ENCODE measurements at regions not wholly inside any gene's neighbourhood (a gene's known extent, or its start where the extent isn't known, plus 50 kb on each side); places are given as distances from the start of the nearest gene placed in this dataset.

DNA sequence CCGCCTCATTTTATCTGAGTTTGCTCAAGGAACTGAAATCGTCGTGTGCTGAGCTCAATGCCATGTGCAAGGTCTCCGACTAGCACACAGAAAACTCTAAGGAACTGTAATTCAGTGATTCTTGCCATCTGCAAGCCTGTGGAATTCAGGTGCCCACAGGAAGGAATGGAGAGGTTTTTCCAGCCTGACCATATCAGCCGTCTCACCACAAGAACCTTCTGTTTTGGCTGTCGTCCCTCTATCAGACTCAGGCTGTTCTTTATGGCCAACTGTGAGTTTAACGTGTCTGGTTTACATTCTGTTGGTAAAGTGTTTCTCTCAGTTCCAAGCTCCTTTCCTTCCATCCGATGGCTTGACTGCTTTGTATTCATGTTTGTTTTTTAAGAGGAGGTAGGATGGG is 293.5 kb downstream of the SPRY2 start:
- no peak for DNase-seq (ENCODE audit: extremely low spot score)
- TF ChIP-seq ELF4 (IDR thresholded peaks at IDR 0.05) (no peak), SUZ12 (IDR thresholded peaks at IDR 0.05) (no peak), TARDBP (IDR thresholded peaks at IDR 0.05) (no peak), NFRKB (IDR thresholded peaks at IDR 0.05) (no peak), FOXA1 (IDR thresholded peaks at IDR 0.05) (no peak), PKNOX1 (IDR thresholded peaks at IDR 0.05) (no peak), L3MBTL2 (conservative IDR thresholded peaks at IDR 0.05) (no peak), BHLHE40 (IDR thresholded peaks at IDR 0.05; ENCODE audit: borderline replicate concordance) (no peak), ARNT (IDR thresholded peaks at IDR 0.05) (no peak), CTBP1 (IDR thresholded peaks at IDR 0.05; ENCODE audit: borderline replicate concordance) (no peak), LEF1 (IDR thresholded peaks at IDR 0.05; ENCODE audit: borderline replicate concordance) (no peak)
- ChIA-PET POLR2A (no interaction called here), CTCF (interaction anchor here (0.6 to 0.9 kb wide), 2 partner anchors 8 to 293 kb away, joined by 3 to 4 read pairs; no protein-coding TSS in a partner anchor)

DNA sequence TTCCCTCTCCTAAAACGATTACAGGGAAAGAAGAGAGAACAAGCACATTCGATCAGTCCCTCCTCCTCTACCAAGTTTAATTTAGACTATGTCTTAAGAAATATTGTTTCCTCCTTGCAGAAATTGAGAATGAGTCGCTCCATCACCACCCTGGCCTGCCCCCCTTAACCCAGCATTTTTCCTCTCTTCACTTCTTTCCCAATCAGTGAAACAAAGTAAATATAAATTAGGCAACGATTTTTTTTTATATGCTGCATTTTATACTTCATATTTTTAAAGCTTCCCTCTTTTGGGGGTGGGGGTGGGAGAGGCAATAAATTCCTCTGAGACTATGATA is 300.0 kb downstream of the SPRY2 start:
- no peak for DNase-seq (ENCODE audit: extremely low spot score)
- POLR2A ChIA-PET: interaction anchor here (0.6 kb wide), 1 partner anchor 92 kb away, joined by 3 read pairs; no protein-coding TSS in a partner anchor
- TF ChIP-seq FOXM1 (IDR thresholded peaks at IDR 0.05; ENCODE audit: borderline replicate concordance): no peak
- no peak for TF ChIP-seq PKNOX1 (IDR thresholded peaks at IDR 0.05)
- TF ChIP-seq NFRKB (IDR thresholded peaks at IDR 0.05): no peak
- TF ChIP-seq ELF4 (IDR thresholded peaks at IDR 0.05): no peak
- no peak for TF ChIP-seq FOXK2 (IDR thresholded peaks at IDR 0.05)
- no peak for TF ChIP-seq L3MBTL2 (conservative IDR thresholded peaks at IDR 0.05)
- CTCF ChIA-PET: no interaction called here

DNA sequence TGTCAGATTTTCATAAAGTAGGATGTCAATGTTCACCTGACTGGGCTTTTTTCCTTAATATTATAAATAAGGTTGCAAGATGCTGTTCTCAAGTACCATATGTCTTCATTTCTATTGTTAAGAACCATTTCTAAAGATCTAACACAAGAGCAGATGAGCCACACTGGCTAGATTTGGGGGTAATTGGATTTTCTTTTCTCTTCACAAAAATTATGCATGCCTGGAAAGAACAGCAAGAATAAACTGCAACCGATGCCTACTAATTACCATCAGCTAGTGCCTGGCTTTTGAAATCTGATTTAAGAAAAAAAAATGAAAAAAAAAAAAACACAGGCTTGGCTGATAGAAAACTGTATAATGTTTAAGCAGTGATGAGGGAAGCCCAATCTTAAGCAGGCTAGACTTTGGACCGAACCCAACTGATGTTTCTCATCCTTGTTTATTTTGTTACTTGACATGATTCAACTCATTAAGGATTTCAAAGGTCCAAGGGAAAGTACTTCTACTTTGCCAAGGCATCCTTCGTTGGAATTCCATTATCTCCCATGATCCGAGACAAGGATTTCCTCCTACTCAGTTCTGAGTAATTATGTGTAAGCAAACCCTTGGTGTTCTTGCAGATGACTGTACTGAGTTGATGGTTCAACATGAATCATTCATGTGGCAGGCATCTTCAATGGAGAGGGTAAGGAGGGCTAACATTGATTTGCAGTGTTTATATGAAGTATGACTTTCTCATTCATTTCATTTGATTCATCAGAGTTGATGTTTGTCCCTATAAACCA is 300.5 kb downstream of the SPRY2 start:
- DNase-seq (ENCODE audit: extremely low spot score): no peak
- TF ChIP-seq LEF1 (IDR thresholded peaks at IDR 0.05; ENCODE audit: borderline replicate concordance) (no peak), ARNT (IDR thresholded peaks at IDR 0.05) (no peak), CTBP1 (IDR thresholded peaks at IDR 0.05; ENCODE audit: borderline replicate concordance) (no peak), PKNOX1 (IDR thresholded peaks at IDR 0.05) (0 out of 2 replicates have a peak, but pooled peaks have one; percentile 33), FOXK2 (IDR thresholded peaks at IDR 0.05) (no peak), FOXM1 (IDR thresholded peaks at IDR 0.05; ENCODE audit: borderline replicate concordance) (no peak), TARDBP (IDR thresholded peaks at IDR 0.05) (no peak)
- ChIA-PET POLR2A (interaction anchor here (0.6 kb wide), 1 partner anchor 92 kb away, joined by 3 read pairs; no protein-coding TSS in a partner anchor), CTCF (no interaction called here)

DNA sequence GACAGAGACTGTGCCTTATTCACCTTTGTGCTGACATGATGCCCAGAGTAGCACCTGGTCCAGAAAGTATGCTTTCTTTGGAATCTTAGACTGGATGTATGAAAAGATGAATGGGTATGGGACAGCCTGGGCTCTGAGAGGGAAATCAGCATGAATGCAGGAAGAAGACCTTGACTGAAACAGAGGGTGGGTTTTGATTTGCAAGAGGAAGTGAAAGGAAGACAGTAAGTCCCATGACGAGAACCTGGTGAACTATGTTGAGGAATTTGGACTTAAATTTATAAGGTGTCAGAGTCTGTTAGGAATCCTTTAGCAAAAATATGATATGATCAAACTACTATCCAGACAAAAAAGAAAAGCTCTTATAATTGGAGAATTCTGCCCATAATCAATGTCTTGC is 301.9 kb downstream of the SPRY2 start:
- CTCF ChIA-PET: no interaction called here
- POLR2A ChIA-PET: no interaction called here
- no peak for TF ChIP-seq LEF1 (IDR thresholded peaks at IDR 0.05; ENCODE audit: borderline replicate concordance)
- no peak for TF ChIP-seq ELF4 (IDR thresholded peaks at IDR 0.05)
- no peak for TF ChIP-seq CTBP1 (IDR thresholded peaks at IDR 0.05; ENCODE audit: borderline replicate concordance)
- TF ChIP-seq SUZ12 (IDR thresholded peaks at IDR 0.05): no peak
- no peak for TF ChIP-seq HDGF (IDR thresholded peaks at IDR 0.05; ENCODE audit: borderline replicate concordance)
- no peak for TF ChIP-seq BHLHE40 (IDR thresholded peaks at IDR 0.05; ENCODE audit: borderline replicate concordance)
- TF ChIP-seq SP1 (IDR thresholded peaks at IDR 0.05): no peak
- no peak for TF ChIP-seq FOXK2 (IDR thresholded peaks at IDR 0.05)
- no peak for TF ChIP-seq FOXA1 (IDR thresholded peaks at IDR 0.05)
- TF ChIP-seq NFRKB (IDR thresholded peaks at IDR 0.05): no peak
- no peak for TF ChIP-seq PKNOX1 (IDR thresholded peaks at IDR 0.05)
- DNase-seq (ENCODE audit: extremely low spot score): no peak

GRCh38 chr13:80038371-80038770 is 302.6 kb downstream of the SPRY2 start:
- ChIA-PET CTCF (no interaction called here), POLR2A (no interaction called here)
- TF ChIP-seq LEF1 (IDR thresholded peaks at IDR 0.05; ENCODE audit: borderline replicate concordance) (no peak), CTBP1 (IDR thresholded peaks at IDR 0.05; ENCODE audit: borderline replicate concordance) (no peak), TARDBP (IDR thresholded peaks at IDR 0.05) (no peak), FOXA1 (IDR thresholded peaks at IDR 0.05) (no peak), SP1 (IDR thresholded peaks at IDR 0.05) (no peak), SUZ12 (IDR thresholded peaks at IDR 0.05) (no peak), NFRKB (IDR thresholded peaks at IDR 0.05) (no peak), ARNT (IDR thresholded peaks at IDR 0.05) (no peak), PKNOX1 (IDR thresholded peaks at IDR 0.05) (no peak), BHLHE40 (IDR thresholded peaks at IDR 0.05; ENCODE audit: borderline replicate concordance) (no peak)
- DNase-seq (ENCODE audit: extremely low spot score): no peak
